ENCODE measurements at regions not wholly inside any gene's neighbourhood (a gene's known extent, or its start where the extent isn't known, plus 50 kb on each side); places are given as distances from the start of the nearest gene placed in this dataset.

- ATAC-seq (no peak), DNase-seq (ENCODE audit: low spot score) (no peak)
Observed at GRCh38 chr6:33924681-33925080, 120.9 kb upstream of the MLN start.

GRCh38 chr6:33923857-33924514, 120.2 kb upstream of the MLN start:
- no peak for ATAC-seq
- no peak for DNase-seq (ENCODE audit: low spot score)

- DNase-seq (ENCODE audit: low spot score) (no peak), ATAC-seq (no peak)
Observed at GRCh38 chr6:33921745-33922144, 117.9 kb upstream of the MLN start.

GRCh38 chr6:33918175-33918695, 114.4 kb upstream of the MLN start:
- DNase-seq (ENCODE audit: low spot score): no peak
- no peak for ATAC-seq

- DNase-seq (ENCODE audit: low spot score): no peak
- ATAC-seq: no peak
Observed at GRCh38 chr6:33915134-33915533, 111.3 kb upstream of the MLN start.

- DNase-seq (ENCODE audit: low spot score) (no peak), ATAC-seq (no peak)
Observed at GRCh38 chr6:33914645-33915044, 110.8 kb upstream of the MLN start.

GRCh38 chr6:33912195-33912594, 108.4 kb upstream of the MLN start:
- DNase-seq (ENCODE audit: low spot score) (no peak), ATAC-seq (no peak)

- DNase-seq (ENCODE audit: low spot score) (no peak), ATAC-seq (no peak)
Observed at GRCh38 chr6:33911488-33911887, 107.7 kb upstream of the MLN start.

GRCh38 chr6:33910594-33910993, 106.8 kb upstream of the MLN start:
- ATAC-seq (no peak), DNase-seq (ENCODE audit: low spot score) (no peak)

- ATAC-seq (no peak), DNase-seq (ENCODE audit: low spot score) (no peak)
Observed at GRCh38 chr6:33909737-33910136, 105.9 kb upstream of the MLN start.

- peak; percentile 61 for ATAC-seq
- DNase-seq (ENCODE audit: low spot score): peak; percentile 84
Observed at GRCh38 chr6:33908025-33908424, 104.2 kb upstream of the MLN start.

GRCh38 chr6:33907227-33907626, 103.4 kb upstream of the MLN start:
- ATAC-seq (peak; percentile 52), DNase-seq (ENCODE audit: low spot score) (peak; percentile 70)

GRCh38 chr6:33906439-33906838, 102.6 kb upstream of the MLN start:
- peak; percentile 72 for ATAC-seq
- peak; percentile 89 for DNase-seq (ENCODE audit: low spot score)

GRCh38 chr6:33905071-33905609, 101.3 kb upstream of the MLN start:
- ATAC-seq: no peak
- no peak for DNase-seq (ENCODE audit: low spot score)

GRCh38 chr6:33904747-33905065, 100.9 kb upstream of the MLN start:
- no peak for ATAC-seq
- DNase-seq (ENCODE audit: low spot score): no peak

- DNase-seq (ENCODE audit: low spot score) (no peak), ATAC-seq (no peak)
Observed at GRCh38 chr6:33904050-33904746, 100.4 kb upstream of the MLN start.

GRCh38 chr6:33903579-33903978, 99.8 kb upstream of the MLN start:
- no peak for DNase-seq (ENCODE audit: low spot score)
- ATAC-seq: no peak

GRCh38 chr6:33902457-33902853, 98.7 kb upstream of the MLN start:
- ATAC-seq (no peak), DNase-seq (ENCODE audit: low spot score) (no peak)

GRCh38 chr6:33901822-33902456, 98.1 kb upstream of the MLN start:
- DNase-seq (ENCODE audit: low spot score): no peak
- no peak for ATAC-seq

- ATAC-seq (no peak), DNase-seq (ENCODE audit: low spot score) (no peak)
Observed at GRCh38 chr6:33898771-33899170, 95.0 kb upstream of the MLN start.

- DNase-seq (ENCODE audit: low spot score) (no peak), ATAC-seq (peak; percentile 19)
Observed at GRCh38 chr6:33897189-33897780, 93.5 kb upstream of the MLN start.

Measured in left lobe of liver (tissue), 2 donors.